BLaER1 (cell line): ENCODE measurements at regions not wholly inside any gene's neighbourhood (a gene's known extent, or its start where the extent isn't known, plus 50 kb on each side); places are given as distances from the start of the nearest gene placed in this dataset.

Experiments used
- H3K27ac ChIP-seq: shearing (Covaris generic); formaldehyde crosslinking; 2 replicates; pipeline ENCODE4 v1.8.1; 2022
- H3K27me3 ChIP-seq: shearing (Covaris generic); formaldehyde crosslinking; 2 replicates; pipeline ENCODE4 v1.8.1; 2022
- H3K36me3 ChIP-seq: shearing (Covaris generic); formaldehyde crosslinking; 2 replicates; pipeline ENCODE4 v1.8.1; 2022
- H3K4me1 ChIP-seq: shearing (Covaris generic); formaldehyde crosslinking; 2 replicates; pipeline ENCODE4 v1.8.1; 2022
- H3K4me2 ChIP-seq: shearing (Covaris generic); formaldehyde crosslinking; 2 replicates; pipeline ENCODE4 v1.8.1; 2022
- H3K4me3 ChIP-seq: shearing (Covaris generic); formaldehyde crosslinking; 2 replicates; pipeline ENCODE4 v1.8.1; 2022
- H3K9ac ChIP-seq: shearing (Covaris generic); formaldehyde crosslinking; 2 replicates; pipeline ENCODE4 v1.8.1; 2022
- H3K9me3 ChIP-seq: shearing (Covaris generic); formaldehyde crosslinking; 2 replicates; pipeline ENCODE4 v1.8.1; 2022
- H4K20me1 ChIP-seq: shearing (Covaris generic); formaldehyde crosslinking; 2 replicates; pipeline ENCODE4 v1.8.1; 2022
- Cebpa-rat ChIP-seq: shearing (Covaris generic); IDR thresholded peaks from 2 replicates; pipeline ENCODE4 v1.8.1; 2022

- Histone ChIP-seq H3K9ac (no peak overlapping the region), H3K27me3 (no peaks in the 10 kb centered on the region), H3K4me1 (no peaks in the 10 kb centered on the region), H4K20me1 (no peaks in the 10 kb centered on the region), H3K4me3 (no peak overlapping the region), H3K36me3 (no peaks in the 10 kb centered on the region), H3K27ac (no peak overlapping the region), H3K9me3 (no peaks in the 10 kb centered on the region), H3K4me2 (peak overlapping the region; percentile 9; the same call in 1 of the 2 replicates)
- no peak for TF ChIP-seq Cebpa-rat
Observed at GRCh38 chr9:32867026-32867425, 83.7 kb downstream of the TMEM215 start.

- H3K9ac ChIP-seq: no peak overlapping the region
- TF ChIP-seq Cebpa-rat: no peak
- no peaks in the 10 kb centered on the region for H3K4me1 ChIP-seq
- no peak overlapping the region for H3K27ac ChIP-seq
- no peaks in the 10 kb centered on the region for H4K20me1 ChIP-seq
- no peak overlapping the region for H3K4me2 ChIP-seq
- no peaks in the 10 kb centered on the region for H3K36me3 ChIP-seq
- no peak overlapping the region for H3K4me3 ChIP-seq
- no peaks in the 10 kb centered on the region for H3K27me3 ChIP-seq
- no peaks in the 10 kb centered on the region for H3K9me3 ChIP-seq
Observed at GRCh38 chr9:32867601-32868204, 84.4 kb downstream of the TMEM215 start.

GRCh38 chr9:32869404-32869803 lies 86.1 kb downstream of the TMEM215 start:
- Histone ChIP-seq H3K27ac (no peak overlapping the region), H3K4me2 (no peak overlapping the region), H3K9ac (no peak overlapping the region), H4K20me1 (no peaks in the 10 kb centered on the region), H3K36me3 (no peaks in the 10 kb centered on the region), H3K4me1 (peaks cover 12% of the 10 kb centered on the region), H3K9me3 (no peaks in the 10 kb centered on the region), H3K4me3 (no peak overlapping the region), H3K27me3 (no peaks in the 10 kb centered on the region)
- TF ChIP-seq Cebpa-rat: no peak

GRCh38 chr9:32873131-32873530 lies 89.8 kb downstream of the TMEM215 start:
- Histone ChIP-seq H3K4me2 (peak overlapping the region; percentile 30), H3K27me3 (no peaks in the 10 kb centered on the region), H3K9ac (no peak overlapping the region), H3K36me3 (no peaks in the 10 kb centered on the region), H3K27ac (no peak overlapping the region), H3K9me3 (no peaks in the 10 kb centered on the region), H4K20me1 (no peaks in the 10 kb centered on the region), H3K4me1 (peaks cover 21% of the 10 kb centered on the region), H3K4me3 (no peak overlapping the region)
- TF ChIP-seq Cebpa-rat: no peak

- TF ChIP-seq Cebpa-rat: no peak
- H3K9ac ChIP-seq: no peak overlapping the region
- H3K4me2 ChIP-seq: peak overlapping the region; percentile 30
- H3K27ac ChIP-seq: no peak overlapping the region
- H3K36me3 ChIP-seq: no peaks in the 10 kb centered on the region
- no peaks in the 10 kb centered on the region for H3K9me3 ChIP-seq
- H3K4me1 ChIP-seq: peaks cover 21% of the 10 kb centered on the region
- no peaks in the 10 kb centered on the region for H3K27me3 ChIP-seq
- no peak overlapping the region for H3K4me3 ChIP-seq
- H4K20me1 ChIP-seq: no peaks in the 10 kb centered on the region
Observed at GRCh38 chr9:32873553-32873952, 90.2 kb downstream of the TMEM215 start.

DNA sequence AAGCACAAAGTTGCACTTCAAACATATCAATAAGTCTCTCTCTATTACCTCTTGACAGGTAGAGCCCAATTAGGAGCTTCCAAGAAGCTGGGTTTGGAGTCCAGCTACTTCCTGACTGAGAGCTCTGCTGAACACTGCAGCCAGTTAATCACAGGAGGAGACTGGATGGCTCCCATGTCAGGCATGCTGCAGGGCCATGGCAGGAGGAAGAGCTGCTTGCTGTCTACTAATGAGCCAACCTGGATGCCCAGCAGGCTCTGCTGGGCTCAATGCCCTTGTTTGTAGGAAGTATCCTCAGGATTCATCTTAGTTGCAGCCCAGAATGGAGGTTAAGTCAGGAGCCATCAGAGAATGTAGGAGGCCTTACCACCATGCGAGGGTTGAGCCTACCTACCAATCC lies 91.9 kb downstream of the TMEM215 start:
- H3K27me3 ChIP-seq: no peaks in the 10 kb centered on the region
- H3K36me3 ChIP-seq: no peaks in the 10 kb centered on the region
- H3K9me3 ChIP-seq: no peaks in the 10 kb centered on the region
- H3K4me1 ChIP-seq: peaks cover 21% of the 10 kb centered on the region
- no peaks in the 10 kb centered on the region for H4K20me1 ChIP-seq
- no peak overlapping the region for H3K27ac ChIP-seq
- no peak overlapping the region for H3K9ac ChIP-seq
- TF ChIP-seq Cebpa-rat: no peak
- H3K4me3 ChIP-seq: no peak overlapping the region
- H3K4me2 ChIP-seq: no peak overlapping the region

DNA sequence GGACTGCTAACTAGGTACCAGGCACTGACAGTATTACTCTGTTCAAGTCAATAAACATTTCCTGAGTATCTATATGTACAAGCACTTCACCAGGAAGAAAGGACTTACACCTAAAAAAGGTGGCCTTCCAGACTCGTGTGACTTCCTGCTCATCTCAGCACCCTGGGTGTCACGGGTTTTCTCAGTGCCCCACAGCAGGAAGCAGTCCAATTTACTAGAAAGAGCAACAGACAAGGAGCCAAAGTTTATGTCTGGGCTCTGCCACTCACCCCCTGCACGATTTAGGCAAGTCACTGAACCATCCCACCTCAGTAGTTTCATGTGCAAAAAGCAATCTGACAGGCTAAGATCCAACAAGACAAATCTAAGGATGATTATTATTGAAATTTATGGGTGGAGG lies 92.4 kb downstream of the TMEM215 start:
- no peak for TF ChIP-seq Cebpa-rat
- Histone ChIP-seq H3K4me1 (peaks cover 21% of the 10 kb centered on the region), H3K4me2 (no peak overlapping the region), H3K9me3 (no peaks in the 10 kb centered on the region), H3K27me3 (no peaks in the 10 kb centered on the region), H3K4me3 (no peak overlapping the region), H3K36me3 (no peaks in the 10 kb centered on the region), H3K27ac (no peak overlapping the region), H4K20me1 (no peaks in the 10 kb centered on the region), H3K9ac (no peak overlapping the region)

DNA sequence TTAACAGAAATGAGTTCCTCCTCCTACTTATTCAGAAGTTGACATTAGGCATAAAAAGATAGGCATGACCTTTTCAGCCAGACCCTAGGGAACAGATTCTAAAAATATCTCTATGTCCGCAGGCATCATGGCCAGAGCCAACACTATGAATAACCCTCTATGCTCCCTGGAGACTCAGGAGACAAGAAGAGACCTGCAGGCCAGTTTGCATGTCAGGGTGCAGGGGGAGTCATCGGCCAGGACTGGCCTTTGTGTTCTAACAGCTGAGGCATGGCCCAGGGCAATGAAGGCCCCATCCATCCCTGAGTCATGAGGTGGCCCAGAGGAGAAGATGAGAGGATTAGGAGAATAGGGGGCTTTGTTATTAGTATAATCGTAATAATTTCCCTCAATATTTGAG lies 93.8 kb downstream of the TMEM215 start:
- Histone ChIP-seq H3K4me3 (no peak overlapping the region), H3K27ac (no peak overlapping the region), H3K4me2 (peak overlapping the region; percentile 28; the same call in 1 of the 2 replicates), H3K4me1 (peaks cover 21% of the 10 kb centered on the region), H3K27me3 (no peaks in the 10 kb centered on the region), H3K9me3 (no peaks in the 10 kb centered on the region), H3K9ac (no peak overlapping the region), H3K36me3 (no peaks in the 10 kb centered on the region), H4K20me1 (no peaks in the 10 kb centered on the region)
- TF ChIP-seq Cebpa-rat: no peak

DNA sequence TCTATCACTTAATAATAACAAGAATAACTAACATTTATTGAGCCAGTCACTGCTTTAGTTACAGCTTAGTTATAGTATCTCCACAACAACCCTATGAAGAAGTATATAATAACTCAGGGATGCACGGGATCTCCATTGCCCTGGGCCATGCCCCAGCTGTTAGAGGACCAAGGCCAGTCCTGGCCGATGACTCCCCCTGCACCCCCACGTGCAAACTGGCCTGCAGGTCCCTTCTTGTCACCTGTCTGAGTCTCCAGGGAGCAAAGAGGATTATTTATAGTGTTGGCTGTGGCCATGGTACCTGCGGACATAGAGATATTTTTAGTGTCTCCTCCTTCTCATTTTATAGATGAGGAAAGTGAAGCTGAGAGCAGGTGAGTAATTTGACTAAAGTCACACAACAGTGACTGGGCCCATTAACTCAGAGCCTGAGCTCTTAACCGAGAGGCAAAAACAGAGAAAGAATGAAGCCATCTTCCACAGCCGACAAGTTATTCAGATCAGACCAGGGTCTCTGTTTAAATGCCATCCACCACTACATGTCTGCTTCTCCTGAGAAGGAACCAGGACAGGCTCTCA lies 94.4 kb downstream of the TMEM215 start:
- Histone ChIP-seq H3K4me3 (no peak overlapping the region), H3K9ac (no peak overlapping the region), H3K9me3 (no peaks in the 10 kb centered on the region), H3K36me3 (no peaks in the 10 kb centered on the region), H3K4me2 (no peak overlapping the region), H3K4me1 (peaks cover 21% of the 10 kb centered on the region), H3K27me3 (no peaks in the 10 kb centered on the region), H4K20me1 (no peaks in the 10 kb centered on the region), H3K27ac (no peak overlapping the region)
- no peak for TF ChIP-seq Cebpa-rat

DNA sequence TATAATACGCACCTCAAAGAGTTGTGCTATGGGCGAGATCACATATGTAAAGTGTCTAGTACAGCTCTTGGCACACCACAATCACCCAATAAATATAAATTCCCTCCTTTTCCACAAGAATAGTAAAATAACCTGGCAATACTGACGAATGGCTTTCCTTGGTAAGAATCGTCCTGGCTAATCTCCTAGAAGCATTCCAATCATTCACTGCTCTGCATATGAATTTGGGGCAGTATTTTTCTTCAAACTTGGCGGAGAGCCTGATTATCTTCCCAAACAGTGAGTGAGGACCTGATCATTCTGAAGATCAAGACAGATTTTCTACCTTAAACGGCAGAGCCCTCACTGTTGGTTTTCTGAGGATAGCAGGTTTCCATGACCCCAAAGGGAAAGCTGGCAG lies 96.0 kb downstream of the TMEM215 start:
- H4K20me1 ChIP-seq: no peaks in the 10 kb centered on the region
- TF ChIP-seq Cebpa-rat: no peak
- H3K36me3 ChIP-seq: no peaks in the 10 kb centered on the region
- H3K9ac ChIP-seq: no peak overlapping the region
- no peaks in the 10 kb centered on the region for H3K27me3 ChIP-seq
- H3K27ac ChIP-seq: no peak overlapping the region
- H3K9me3 ChIP-seq: no peaks in the 10 kb centered on the region
- no peak overlapping the region for H3K4me3 ChIP-seq
- no peak overlapping the region for H3K4me2 ChIP-seq
- peaks cover 8% of the 10 kb centered on the region for H3K4me1 ChIP-seq

DNA sequence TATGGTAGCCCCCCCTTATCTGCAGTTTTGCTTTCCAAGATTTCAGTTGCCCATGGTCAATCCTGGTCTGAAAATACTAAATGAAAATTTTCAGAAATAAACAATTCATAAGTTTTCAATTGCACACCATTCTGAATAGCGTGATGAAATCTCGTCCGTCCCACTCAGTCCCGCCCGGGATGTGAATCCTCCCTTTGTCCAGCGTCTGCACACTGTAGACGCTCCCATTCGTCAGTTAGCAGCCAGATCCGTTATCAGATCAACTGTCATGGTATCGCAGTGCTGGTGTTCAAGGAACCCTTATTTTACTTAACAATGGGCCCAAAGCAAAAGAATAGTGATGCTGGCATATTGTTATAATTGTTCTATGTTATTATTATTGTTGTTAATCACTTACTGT lies 98.6 kb downstream of the TMEM215 start:
- no peaks in the 10 kb centered on the region for H3K27me3 ChIP-seq
- H3K36me3 ChIP-seq: no peaks in the 10 kb centered on the region
- H3K9me3 ChIP-seq: no peaks in the 10 kb centered on the region
- TF ChIP-seq Cebpa-rat: no peak
- no peak overlapping the region for H3K4me2 ChIP-seq
- no peaks in the 10 kb centered on the region for H4K20me1 ChIP-seq
- H3K9ac ChIP-seq: no peak overlapping the region
- peaks cover 3% of the 10 kb centered on the region for H3K4me1 ChIP-seq
- no peak overlapping the region for H3K4me3 ChIP-seq
- no peak overlapping the region for H3K27ac ChIP-seq
